Calu3 (cell line): ENCODE measurements at regions not wholly inside any gene's neighbourhood (a gene's known extent, or its start where the extent isn't known, plus 50 kb on each side); places are given as distances from the start of the nearest gene placed in this dataset.

Experiments used
- BruUV-seq: library from RNA; stranded (reverse); fragments of 400-500 nt; replicated peaks from 2 replicates; lab custom pipeline; 2021; lab: Mats Ljungman, UMichigan
- CTCF ChIA-PET: fragments of 300-600 bp; sonication (Branson Sonifier 250); formaldehyde crosslinking; loops from one replicate; lab custom pipeline; 2022; ENCODE audit warnings: antibody characterized with exemption; lab: Charles Lee
- DNase-seq: peaks from one replicate; pipeline ENCODE4 v3.0.0; 2022
- H3K27ac Mint-ChIP-seq: one replicate; pipeline ENCODE4 v1.8.0; 2022; ENCODE audit warnings: mixed read lengths; ENCODE audit not compliant: unreplicated experiment
- H3K27me3 Mint-ChIP-seq: one replicate; pipeline ENCODE4 v1.8.0; 2022; ENCODE audit warnings: mixed read lengths; ENCODE audit not compliant: unreplicated experiment
- H3K36me3 Mint-ChIP-seq: one replicate; pipeline ENCODE4 v1.8.0; 2022; ENCODE audit warnings: mild to moderate bottlenecking, moderate library complexity, mixed read lengths; ENCODE audit not compliant: insufficient read depth, unreplicated experiment
- H3K4me1 Mint-ChIP-seq: one replicate; pipeline ENCODE4 v1.8.0; 2022; ENCODE audit warnings: mild to moderate bottlenecking, low read depth, mixed read lengths; ENCODE audit not compliant: unreplicated experiment
- H3K4me3 Mint-ChIP-seq: one replicate; pipeline ENCODE4 v1.8.0; 2022; ENCODE audit warnings: mild to moderate bottlenecking, low read depth, moderate library complexity, mixed read lengths; ENCODE audit not compliant: unreplicated experiment
- H3K9me3 Mint-ChIP-seq: one replicate; pipeline ENCODE4 v1.8.0; 2022; ENCODE audit warnings: low read depth, mixed read lengths; ENCODE audit not compliant: unreplicated experiment
- CTCF ChIP-seq: fragments of 200-600 bp; IDR thresholded peaks from one replicate; pipeline ENCODE4 v1.8.0; 2022; ENCODE audit warnings: antibody characterized with exemption; ENCODE audit not compliant: unreplicated experiment
- intact Hi-C: fragments of 100-400 bp; cut with micrococcal nuclease; formaldehyde crosslinking; loops from one replicate; pipeline ENCODE4 v1.10.0; 2022; ENCODE audit not compliant: unreplicated experiment

DNA sequence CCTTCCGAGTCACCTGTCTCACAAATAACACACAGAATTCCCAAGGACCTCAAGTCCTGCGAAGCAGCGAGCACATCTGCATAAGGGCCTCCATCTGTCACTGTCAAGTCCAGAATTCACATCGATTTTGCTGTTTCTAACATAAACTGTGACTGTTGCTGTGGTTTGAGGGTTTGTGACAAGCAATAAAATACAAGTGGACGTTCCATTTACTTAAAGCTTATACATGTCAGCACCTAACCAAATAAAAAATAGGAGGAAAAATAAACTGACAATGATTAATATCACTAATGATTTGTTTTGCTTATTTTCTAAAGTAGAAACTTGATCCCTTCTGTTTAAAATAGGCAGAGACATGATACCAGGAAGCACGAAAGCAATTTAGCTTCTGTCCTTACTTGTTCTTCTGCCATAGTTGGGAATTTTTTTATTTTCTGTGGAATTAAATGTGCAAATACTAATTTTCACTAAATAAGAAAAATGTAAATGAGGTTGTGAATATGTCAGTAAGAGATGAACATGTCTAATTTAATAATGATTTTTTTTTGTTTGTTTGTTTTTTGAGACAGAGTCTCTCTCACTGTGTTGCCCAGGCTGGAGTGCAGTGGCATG lies 279.1 kb downstream of the FGF9 start:
- Mint-ChIP-seq H3K36me3 (no peaks in the 10 kb centered on the region), H3K4me1 (no peaks in the 10 kb centered on the region), H3K4me3 (no peak overlapping the region), H3K27ac (no peak overlapping the region), H3K27me3 (peaks cover 12% of the 10 kb centered on the region), H3K9me3 (peaks cover 2% of the 10 kb centered on the region)
- no peak for TF ChIP-seq CTCF
- no TSS peak for BruUV-seq
- no peak for DNase-seq
- intact Hi-C loops = no loop called here
- CTCF ChIA-PET = interaction anchor here (0.5 kb wide), 1 partner anchor 280 kb away, joined by 3 read pairs; no protein-coding TSS in a partner anchor

DNA sequence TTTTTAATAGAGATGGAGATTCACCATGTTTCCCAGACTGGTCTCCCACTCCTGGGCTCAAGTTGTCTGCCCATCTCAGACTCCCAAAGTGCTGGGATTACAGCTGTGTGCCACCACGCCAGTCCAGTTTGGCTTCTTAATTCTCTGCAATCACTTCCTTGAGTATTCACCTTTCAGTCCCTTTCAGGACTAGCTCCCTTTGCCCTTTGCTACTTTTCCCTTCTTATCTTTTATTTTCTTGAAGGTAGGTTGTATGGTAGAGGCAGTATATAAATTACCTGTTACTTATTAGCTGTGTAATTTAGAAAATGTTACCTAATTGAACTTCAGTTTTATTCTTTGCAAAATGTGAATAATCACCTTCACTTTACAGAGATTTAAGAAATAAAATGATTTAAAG lies 285.8 kb downstream of the FGF9 start:
- TF ChIP-seq CTCF = no peak
- Mint-ChIP-seq H3K4me3 (no peak overlapping the region), H3K36me3 (no peaks in the 10 kb centered on the region), H3K27me3 (no peaks in the 10 kb centered on the region), H3K4me1 (no peaks in the 10 kb centered on the region), H3K27ac (no peak overlapping the region), H3K9me3 (peaks cover 2% of the 10 kb centered on the region)
- intact Hi-C loops = no loop called here
- CTCF ChIA-PET = no interaction called here
- no TSS peak for BruUV-seq
- no peak for DNase-seq

DNA sequence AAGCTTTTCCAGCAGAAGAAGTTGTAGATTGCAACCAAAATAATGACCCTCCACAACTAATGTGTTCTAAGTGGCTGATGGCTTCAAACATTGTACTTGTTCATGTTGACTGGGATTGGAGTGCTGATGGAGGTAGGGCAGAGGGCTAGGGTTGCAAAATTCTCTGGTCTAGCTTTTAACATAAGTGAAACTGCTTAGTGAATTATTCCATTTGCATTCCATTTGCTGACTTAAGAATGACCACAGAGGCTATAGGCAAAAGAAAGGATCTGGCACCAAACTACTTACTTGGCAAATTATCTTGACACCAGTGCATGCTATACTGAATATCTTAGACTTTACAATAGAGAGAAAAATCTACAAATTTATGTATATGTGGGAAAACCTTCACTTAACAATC lies 287.0 kb downstream of the FGF9 start:
- H3K9me3 Mint-ChIP-seq = peaks cover 2% of the 10 kb centered on the region
- no peaks in the 10 kb centered on the region for H3K4me1 Mint-ChIP-seq
- DNase-seq = no peak
- no peak overlapping the region for H3K27ac Mint-ChIP-seq
- intact Hi-C loops = no loop called here
- CTCF ChIA-PET = no interaction called here
- BruUV-seq = no TSS peak
- TF ChIP-seq CTCF = no peak
- H3K27me3 Mint-ChIP-seq = no peaks in the 10 kb centered on the region
- H3K4me3 Mint-ChIP-seq = no peak overlapping the region
- no peaks in the 10 kb centered on the region for H3K36me3 Mint-ChIP-seq

DNA sequence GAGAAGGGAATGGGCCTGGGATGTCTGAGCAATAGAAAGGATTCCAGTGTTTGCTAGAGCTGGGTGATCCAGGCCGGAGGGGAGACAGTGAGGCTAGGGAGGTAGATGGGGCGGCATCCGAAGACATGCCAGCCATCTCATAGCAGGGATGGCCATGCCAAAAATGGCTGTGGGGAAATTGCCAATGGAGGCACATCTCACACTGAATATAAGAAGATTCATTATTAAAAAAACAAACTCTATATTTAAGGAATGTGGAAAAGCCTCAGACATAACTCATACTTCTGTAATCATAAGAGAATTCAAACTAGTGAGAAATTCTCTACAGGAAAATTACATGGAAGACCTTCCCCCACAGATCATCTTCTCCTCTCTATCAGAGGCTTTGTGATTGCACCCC lies 289.2 kb downstream of the FGF9 start:
- no TSS peak for BruUV-seq
- CTCF ChIA-PET = no interaction called here
- DNase-seq = no peak
- no peaks in the 10 kb centered on the region for H3K4me1 Mint-ChIP-seq
- no peaks in the 10 kb centered on the region for H3K27me3 Mint-ChIP-seq
- no peak overlapping the region for H3K4me3 Mint-ChIP-seq
- H3K36me3 Mint-ChIP-seq = no peaks in the 10 kb centered on the region
- peaks cover 2% of the 10 kb centered on the region for H3K9me3 Mint-ChIP-seq
- H3K27ac Mint-ChIP-seq = no peak overlapping the region
- intact Hi-C loops = no loop called here
- no peak for TF ChIP-seq CTCF
